ENCODE measurements at regions not wholly inside any gene's neighbourhood (a gene's known extent, or its start where the extent isn't known, plus 50 kb on each side); places are given as distances from the start of the nearest gene placed in this dataset.

GRCh38 chr3:69509288-69509687, 123.4 kb upstream of the FRMD4B start:
- no peak for TF ChIP-seq POLR2A (IDR thresholded peaks at IDR 0.05)
- no peak for TF ChIP-seq POLR2AphosphoS5 (IDR thresholded peaks at IDR 0.05)
- no peak for TF ChIP-seq CTCF (IDR thresholded peaks at IDR 0.05)

Measured in stomach (tissue), 4 donors.